ENCODE measurements at regions not wholly inside any gene's neighbourhood (a gene's known extent, or its start where the extent isn't known, plus 50 kb on each side); places are given as distances from the start of the nearest gene placed in this dataset.

DNA sequence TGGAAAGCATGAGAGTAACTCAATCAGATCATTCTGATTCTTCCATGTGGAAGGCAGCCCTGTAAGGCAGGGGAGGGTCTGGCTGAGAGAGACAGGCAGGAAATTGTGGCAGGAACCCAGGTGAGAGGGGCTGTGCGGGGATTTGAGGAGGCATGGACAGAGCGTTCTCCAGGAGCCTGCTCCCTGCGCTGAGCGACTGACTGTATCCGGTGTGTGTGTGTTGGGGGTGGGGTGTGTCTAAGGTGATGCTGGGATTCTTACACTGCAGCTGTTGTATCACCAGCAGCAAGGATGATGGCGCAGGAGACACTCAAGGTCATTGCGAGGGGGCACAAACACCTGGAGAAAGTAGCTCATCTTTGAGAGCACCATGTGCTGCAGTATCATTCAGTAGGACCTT, 128.5 kb downstream of the RHOU start:
- H3K27ac Mint-ChIP-seq = no peak overlapping the region
- H3K36me3 Mint-ChIP-seq = no peaks in the 10 kb centered on the region
- Histone ChIP-seq H3K4me3 (ENCODE audit: low read length) (no peak overlapping the region), H3K27me3 (ENCODE audit: control insufficient read depth, insufficient read depth, low read length) (no peaks in the 10 kb centered on the region), H3K9me3 (ENCODE audit: control insufficient read depth, insufficient read depth, low read length) (no peaks in the 10 kb centered on the region), H3K4me1 (ENCODE audit: control insufficient read depth, insufficient read depth, low read length) (peaks cover 4% of the 10 kb centered on the region), H3K36me3 (ENCODE audit: control insufficient read depth, insufficient read depth, low read length) (no peaks in the 10 kb centered on the region), H3K27ac (ENCODE audit: low read length) (no peak overlapping the region)
- intact Hi-C loops (cut with micrococcal nuclease) = no loop called here
- no peaks in the 10 kb centered on the region for H3K4me1 Mint-ChIP-seq
- no peaks in the 10 kb centered on the region for H3K27me3 Mint-ChIP-seq (ENCODE audit: low read depth in 2 of 2)
- DNase-seq = no peak
- ATAC-seq = no peak
- 91% methylated on average over 7 of the region's 7 CpGs for WGBS (ENCODE audit: insufficient coverage)
- H3K9me3 Mint-ChIP-seq = no peaks in the 10 kb centered on the region
- H3K4me3 Mint-ChIP-seq = no peak overlapping the region
- TF ChIP-seq, protein P1, sequence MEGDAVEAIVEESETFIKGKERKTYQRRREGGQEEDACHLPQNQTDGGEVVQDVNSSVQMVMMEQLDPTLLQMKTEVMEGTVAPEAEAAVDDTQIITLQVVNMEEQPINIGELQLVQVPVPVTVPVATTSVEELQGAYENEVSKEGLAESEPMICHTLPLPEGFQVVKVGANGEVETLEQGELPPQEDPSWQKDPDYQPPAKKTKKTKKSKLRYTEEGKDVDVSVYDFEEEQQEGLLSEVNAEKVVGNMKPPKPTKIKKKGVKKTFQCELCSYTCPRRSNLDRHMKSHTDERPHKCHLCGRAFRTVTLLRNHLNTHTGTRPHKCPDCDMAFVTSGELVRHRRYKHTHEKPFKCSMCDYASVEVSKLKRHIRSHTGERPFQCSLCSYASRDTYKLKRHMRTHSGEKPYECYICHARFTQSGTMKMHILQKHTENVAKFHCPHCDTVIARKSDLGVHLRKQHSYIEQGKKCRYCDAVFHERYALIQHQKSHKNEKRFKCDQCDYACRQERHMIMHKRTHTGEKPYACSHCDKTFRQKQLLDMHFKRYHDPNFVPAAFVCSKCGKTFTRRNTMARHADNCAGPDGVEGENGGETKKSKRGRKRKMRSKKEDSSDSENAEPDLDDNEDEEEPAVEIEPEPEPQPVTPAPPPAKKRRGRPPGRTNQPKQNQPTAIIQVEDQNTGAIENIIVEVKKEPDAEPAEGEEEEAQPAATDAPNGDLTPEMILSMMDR (IDR thresholded peaks at IDR 0.05) = no peak

GRCh38 chr1:228865627-228866330, 130.5 kb downstream of the RHOU start:
- Histone ChIP-seq H3K4me1 (ENCODE audit: control insufficient read depth, insufficient read depth, low read length) (peaks cover 4% of the 10 kb centered on the region), H3K4me3 (ENCODE audit: low read length) (no peak overlapping the region), H3K27ac (ENCODE audit: low read length) (no peak overlapping the region), H3K9me3 (ENCODE audit: control insufficient read depth, insufficient read depth, low read length) (no peaks in the 10 kb centered on the region), H3K36me3 (ENCODE audit: control insufficient read depth, insufficient read depth, low read length) (no peaks in the 10 kb centered on the region), H3K27me3 (ENCODE audit: control insufficient read depth, insufficient read depth, low read length) (no peaks in the 10 kb centered on the region)
- no peak for ATAC-seq
- Mint-ChIP-seq H3K4me1 (no peaks in the 10 kb centered on the region), H3K27ac (no peak overlapping the region), H3K9me3 (no peaks in the 10 kb centered on the region), H3K36me3 (no peaks in the 10 kb centered on the region), H3K27me3 (ENCODE audit: low read depth in 2 of 2) (no peaks in the 10 kb centered on the region), H3K4me3 (no peak overlapping the region)
- intact Hi-C loops (cut with micrococcal nuclease) = no loop called here
- 89% methylated on average over 6 of the region's 7 CpGs for WGBS (ENCODE audit: insufficient coverage)
- TF ChIP-seq, protein P1 (IDR thresholded peaks at IDR 0.05) = no peak
- DNase-seq = no peak

DNA sequence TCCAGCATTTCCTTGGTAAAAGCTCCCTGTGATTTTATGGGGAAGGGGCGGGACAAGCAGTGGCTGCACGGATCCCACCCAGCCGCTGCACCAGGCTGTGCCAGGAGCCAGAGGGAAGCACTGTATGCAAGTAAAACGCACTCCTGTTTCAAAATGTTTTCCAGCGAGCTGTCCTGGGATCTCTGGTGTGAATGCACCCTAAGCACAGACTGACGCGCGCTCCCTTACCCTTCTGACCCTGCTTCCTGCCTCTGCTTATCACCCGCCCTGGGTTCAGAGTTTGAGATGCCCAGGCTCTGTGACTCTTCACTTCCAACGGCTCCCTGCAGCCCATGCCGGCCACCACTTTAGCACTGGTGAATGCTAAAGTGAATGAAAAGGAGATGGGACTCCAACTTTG, 131.2 kb downstream of the RHOU start:
- TF ChIP-seq, protein P1 (IDR thresholded peaks at IDR 0.05) = no peak
- Mint-ChIP-seq H3K4me3 (no peak overlapping the region), H3K27me3 (ENCODE audit: low read depth in 2 of 2) (peaks cover 0 to 2% of the 10 kb centered on the region in 2 donors), H3K4me1 (no peaks in the 10 kb centered on the region), H3K36me3 (no peaks in the 10 kb centered on the region), H3K27ac (no peak overlapping the region), H3K9me3 (no peaks in the 10 kb centered on the region)
- intact Hi-C loops (cut with micrococcal nuclease) = no loop called here
- Histone ChIP-seq H3K4me3 (ENCODE audit: low read length) (no peak overlapping the region), H3K9me3 (ENCODE audit: control insufficient read depth, insufficient read depth, low read length) (no peaks in the 10 kb centered on the region), H3K36me3 (ENCODE audit: control insufficient read depth, insufficient read depth, low read length) (no peaks in the 10 kb centered on the region), H3K4me1 (ENCODE audit: control insufficient read depth, insufficient read depth, low read length) (peaks cover 4% of the 10 kb centered on the region), H3K27ac (ENCODE audit: low read length) (no peak overlapping the region), H3K27me3 (ENCODE audit: control insufficient read depth, insufficient read depth, low read length) (no peaks in the 10 kb centered on the region)
- 90% methylated on average over 11 of the region's 11 CpGs for WGBS (ENCODE audit: insufficient coverage)
- ATAC-seq (no peak), DNase-seq (no peak)
